Panc1 (cell line): ENCODE measurements at regions not wholly inside any gene's neighbourhood (a gene's known extent, or its start where the extent isn't known, plus 50 kb on each side); places are given as distances from the start of the nearest gene placed in this dataset.

Source experiments
- ATAC-seq: fragments of 200-7000 bp; cut with Tn5 transposase; 2 replicates; pipeline ENCODE4 v1.9.1; 2020; ENCODE audit warnings: mild to moderate bottlenecking, moderate library complexity
- BruUV-seq: library from RNA; stranded (reverse); fragments of 400-500 nt; replicated peaks from 2 replicates; lab custom pipeline; 2021; lab: Mats Ljungman, UMichigan
- CTCF ChIA-PET: fragments of 300-600 bp; sonication (Branson Sonifier 250); formaldehyde crosslinking; loops from one replicate; lab custom pipeline; 2022; ENCODE audit warnings: antibody characterized with exemption; lab: Charles Lee
- POLR2A ChIA-PET: fragments of 300-600 bp; sonication (Branson Sonifier 250); formaldehyde crosslinking; loops from one replicate; lab custom pipeline; 2022; ENCODE audit warnings: antibody characterized with exemption; lab: Charles Lee
- DNase-seq: peaks from one replicate; pipeline ENCODE4 v3.0.0-alpha.2; 2010; ENCODE audit warnings: low read depth, low spot score
- H3K27ac ChIP-seq: 2 replicates; pipeline ENCODE4 v1.5.1; 2011; ENCODE audit warnings: mild to moderate bottlenecking, low read length, inconsistent platforms
- H3K27me3 ChIP-seq: fragments of 200-500 bp; sonication (Bioruptor generic); 2 replicates; pipeline ENCODE4 v1.6.0; 2014; ENCODE audit warnings: low read length, inconsistent platforms; ENCODE audit not compliant: control insufficient read depth, insufficient read depth
- H3K36me3 ChIP-seq: fragments of 200-500 bp; sonication (Bioruptor generic); 2 replicates; pipeline ENCODE4 v1.5.1; 2014; ENCODE audit warnings: inconsistent platforms, mild to moderate bottlenecking, low read length, moderate library complexity; ENCODE audit not compliant: control insufficient read depth, insufficient read depth
- H3K4me1 ChIP-seq: 2 replicates; pipeline ENCODE4 v1.5.1; 2011; ENCODE audit warnings: inconsistent platforms, mild to moderate bottlenecking, low read length, moderate library complexity; ENCODE audit not compliant: control insufficient read depth, insufficient read depth
- H3K4me3 ChIP-seq, 2 experiments: 2 replicates each; pipeline ENCODE4 v1.5.1; 2011 to 2012; ENCODE audit warnings: low read depth in 2 of 2, low read length in 2 of 2, mild to moderate bottlenecking in 2 of 2, inconsistent platforms in 1 of 2, moderate library complexity in 1 of 2
- H3K9me3 ChIP-seq: fragments of 200-500 bp; sonication (Bioruptor generic); 2 replicates; pipeline ENCODE4 v1.5.1; 2014; ENCODE audit warnings: low read depth, mild to moderate bottlenecking, inconsistent platforms, low read length, moderate library complexity; ENCODE audit not compliant: control insufficient read depth, insufficient read depth
- CTCF ChIP-seq: fragments of 450-650 bp; IDR thresholded peaks from 2 replicates; pipeline ENCODE4 v1.5.1; 2017; ENCODE audit warnings: mild to moderate bottlenecking
- POLR2AphosphoS5 ChIP-seq: IDR thresholded peaks from 2 replicates; pipeline ENCODE4 v1.6.1; 2012; ENCODE audit warnings: mild to moderate bottlenecking, low read depth, low read length, moderate library complexity
- SIN3A ChIP-seq: IDR thresholded peaks from 2 replicates; pipeline ENCODE4 v1.6.1; 2012; ENCODE audit warnings: low read depth, mild to moderate bottlenecking, low read length, moderate library complexity, borderline replicate concordance; ENCODE audit not compliant: insufficient read depth
- TCF7L2 ChIP-seq: IDR thresholded peaks from 2 replicates; pipeline ENCODE4 v1.6.1; 2011; ENCODE audit warnings: mild to moderate bottlenecking, low read depth, low read length, inconsistent platforms
- in situ Hi-C: cut with HindIII; loops from 2 replicates; pipeline ENCODE4 v1.10.0; 2016; ENCODE audit warnings: low sequenced_read_pairs, low pct_unique_long_range_greater_than_20kb
- intact Hi-C: fragments of 100-400 bp; cut with micrococcal nuclease; formaldehyde crosslinking; loops from one replicate; pipeline ENCODE4 v1.10.0; 2022; ENCODE audit not compliant: unreplicated experiment
- TF ChIP-seq, protein P1 (sequence below), 2 experiments: IDR thresholded peaks; 2 replicates each; pipeline ENCODE4 v1.6.1; 2011 to 2012; ENCODE audit warnings: low read depth in 2 of 2, control low read depth in 1 of 2, low read length in 1 of 2, mild to moderate bottlenecking in 1 of 2, moderate library complexity in 1 of 2; ENCODE audit not compliant: insufficient read depth in 1 of 2

DNA sequence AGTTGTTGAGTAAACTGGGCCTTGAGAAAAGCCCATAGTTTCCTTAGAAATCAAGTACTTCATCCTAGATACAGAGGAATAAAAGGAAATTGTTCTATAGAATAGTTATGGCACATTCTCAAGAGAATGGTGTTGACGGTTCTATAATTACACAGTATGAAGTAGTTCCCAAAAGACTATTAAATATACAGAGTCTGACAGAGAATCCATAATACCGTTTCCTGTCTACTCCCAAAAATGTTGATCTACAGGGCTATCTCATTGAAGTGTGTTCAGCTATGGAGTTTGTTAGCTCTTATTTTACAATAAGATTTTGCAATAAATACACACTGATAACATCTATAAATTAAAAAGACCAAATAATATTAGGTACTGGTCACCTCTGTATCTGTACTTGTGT, 799.7 kb downstream of the RPS29 start:
- TF ChIP-seq CTCF, result no peak
- no peak for TF ChIP-seq TCF7L2
- TF ChIP-seq SIN3A, result no peak
- TF ChIP-seq, protein P1, sequence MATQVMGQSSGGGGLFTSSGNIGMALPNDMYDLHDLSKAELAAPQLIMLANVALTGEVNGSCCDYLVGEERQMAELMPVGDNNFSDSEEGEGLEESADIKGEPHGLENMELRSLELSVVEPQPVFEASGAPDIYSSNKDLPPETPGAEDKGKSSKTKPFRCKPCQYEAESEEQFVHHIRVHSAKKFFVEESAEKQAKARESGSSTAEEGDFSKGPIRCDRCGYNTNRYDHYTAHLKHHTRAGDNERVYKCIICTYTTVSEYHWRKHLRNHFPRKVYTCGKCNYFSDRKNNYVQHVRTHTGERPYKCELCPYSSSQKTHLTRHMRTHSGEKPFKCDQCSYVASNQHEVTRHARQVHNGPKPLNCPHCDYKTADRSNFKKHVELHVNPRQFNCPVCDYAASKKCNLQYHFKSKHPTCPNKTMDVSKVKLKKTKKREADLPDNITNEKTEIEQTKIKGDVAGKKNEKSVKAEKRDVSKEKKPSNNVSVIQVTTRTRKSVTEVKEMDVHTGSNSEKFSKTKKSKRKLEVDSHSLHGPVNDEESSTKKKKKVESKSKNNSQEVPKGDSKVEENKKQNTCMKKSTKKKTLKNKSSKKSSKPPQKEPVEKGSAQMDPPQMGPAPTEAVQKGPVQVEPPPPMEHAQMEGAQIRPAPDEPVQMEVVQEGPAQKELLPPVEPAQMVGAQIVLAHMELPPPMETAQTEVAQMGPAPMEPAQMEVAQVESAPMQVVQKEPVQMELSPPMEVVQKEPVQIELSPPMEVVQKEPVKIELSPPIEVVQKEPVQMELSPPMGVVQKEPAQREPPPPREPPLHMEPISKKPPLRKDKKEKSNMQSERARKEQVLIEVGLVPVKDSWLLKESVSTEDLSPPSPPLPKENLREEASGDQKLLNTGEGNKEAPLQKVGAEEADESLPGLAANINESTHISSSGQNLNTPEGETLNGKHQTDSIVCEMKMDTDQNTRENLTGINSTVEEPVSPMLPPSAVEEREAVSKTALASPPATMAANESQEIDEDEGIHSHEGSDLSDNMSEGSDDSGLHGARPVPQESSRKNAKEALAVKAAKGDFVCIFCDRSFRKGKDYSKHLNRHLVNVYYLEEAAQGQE (IDR thresholded peaks at IDR 0.05; ENCODE audit: insufficient read depth in 1 of 2, low read depth in 2 of 2, low read length in 1 of 2), result no peak
- TF ChIP-seq POLR2AphosphoS5, result no peak
- ATAC-seq, result no peak
- no peaks in the 10 kb centered on the region for H3K36me3 ChIP-seq
- intact Hi-C loops (no loop called here), in situ Hi-C loops (no loop called here)
- no peaks in the 10 kb centered on the region for H3K9me3 ChIP-seq
- H3K27ac ChIP-seq, result no peak overlapping the region
- DNase-seq, result no peak
- no TSS peak for BruUV-seq
- H3K4me3 ChIP-seq, result no peak overlapping the region
- ChIA-PET POLR2A (no interaction called here), CTCF (no interaction called here)
- no peaks in the 10 kb centered on the region for H3K4me1 ChIP-seq
- H3K27me3 ChIP-seq, result no peaks in the 10 kb centered on the region

GRCh38 chr14:48771717-48772116, 814.5 kb downstream of the RPS29 start:
- H3K27ac ChIP-seq, result no peak overlapping the region
- no peak overlapping the region for H3K4me3 ChIP-seq
- H3K27me3 ChIP-seq, result no peaks in the 10 kb centered on the region
- DNase-seq (no peak), ATAC-seq (no peak)
- no peaks in the 10 kb centered on the region for H3K36me3 ChIP-seq
- ChIA-PET POLR2A (no interaction called here), CTCF (no interaction called here)
- TF ChIP-seq POLR2AphosphoS5, result no peak
- TF ChIP-seq, protein P1 (IDR thresholded peaks at IDR 0.05; ENCODE audit: insufficient read depth in 1 of 2, low read depth in 2 of 2, low read length in 1 of 2), result no peak
- no peak for TF ChIP-seq TCF7L2
- TF ChIP-seq CTCF, result no peak
- no peak for TF ChIP-seq SIN3A
- in situ Hi-C loops, result no loop called here
- H3K4me1 ChIP-seq, result no peaks in the 10 kb centered on the region
- no peaks in the 10 kb centered on the region for H3K9me3 ChIP-seq
- intact Hi-C loops, result no loop called here
- BruUV-seq, result no TSS peak
